Stimulated activated CD8-positive, alpha-beta memory T cell treated with anti-CD3 and anti-CD28 coated beads, Interleukin-15, amount 100 ng/mL, for 1 hour (primary cell): ENCODE measurements at regions not wholly inside any gene's neighbourhood (a gene's known extent, or its start where the extent isn't known, plus 50 kb on each side); places are given as distances from the start of the nearest gene placed in this dataset.
"Not testable (repeated sequence)": the region's sequence is repeated elsewhere in the genome, so short reads cannot be mapped to it uniquely, and the experiment has no call there.

Experiments
- DNase-seq: peaks from one replicate; pipeline ENCODE4 v3.0.0-alpha.2; 2020; ENCODE audit warnings: low read depth

GRCh38 chr20:53800418-53800817 lies 206.8 kb upstream of the ZNF217 start:
- DNase-seq, result no peak

GRCh38 chr20:53797085-53797484 lies 203.4 kb upstream of the ZNF217 start:
- no peak for DNase-seq

- no peak for DNase-seq
These were observed 201.5 kb upstream of the ZNF217 start for GRCh38 chr20:53795170-53795569.

GRCh38 chr20:53794529-53795115 lies 201.0 kb upstream of the ZNF217 start:
- DNase-seq, result no peak

- DNase-seq, result no peak
These were observed 200.2 kb upstream of the ZNF217 start for GRCh38 chr20:53793783-53794383.

GRCh38 chr20:53792946-53793536 lies 199.4 kb upstream of the ZNF217 start:
- DNase-seq, result no peak

- DNase-seq, result no peak
These were observed 196.5 kb upstream of the ZNF217 start for GRCh38 chr20:53789989-53790675.

GRCh38 chr20:53788253-53789022 lies 194.8 kb upstream of the ZNF217 start:
- no peak for DNase-seq

- not testable (repeated sequence) for DNase-seq
These were observed 193.9 kb upstream of the ZNF217 start for GRCh38 chr20:53787491-53787931.

- DNase-seq, result no peak
These were observed 193.0 kb upstream of the ZNF217 start for GRCh38 chr20:53786445-53787267.

GRCh38 chr20:53786071-53786444 lies 192.4 kb upstream of the ZNF217 start:
- no peak for DNase-seq

- DNase-seq, result no peak
These were observed 191.7 kb upstream of the ZNF217 start for GRCh38 chr20:53785320-53785719.

GRCh38 chr20:53783768-53784167 lies 190.1 kb upstream of the ZNF217 start:
- DNase-seq, result no peak

- no peak for DNase-seq
These were observed 189.1 kb upstream of the ZNF217 start for GRCh38 chr20:53782612-53783246.

- no peak for DNase-seq
These were observed 186.2 kb upstream of the ZNF217 start for GRCh38 chr20:53779822-53780221.

- DNase-seq, result no peak
These were observed 185.1 kb upstream of the ZNF217 start for GRCh38 chr20:53778736-53779135.

GRCh38 chr20:53778041-53778516 lies 184.4 kb upstream of the ZNF217 start:
- DNase-seq, result no peak

GRCh38 chr20:53777402-53777801 lies 183.8 kb upstream of the ZNF217 start:
- DNase-seq, result not testable (repeated sequence)

GRCh38 chr20:53776858-53777257 lies 183.2 kb upstream of the ZNF217 start:
- no peak for DNase-seq

- DNase-seq, result no peak
These were observed 181.0 kb upstream of the ZNF217 start for GRCh38 chr20:53774461-53775203.
